OCI-LY7 (cell line): ENCODE measurements at regions not wholly inside any gene's neighbourhood (a gene's known extent, or its start where the extent isn't known, plus 50 kb on each side); places are given as distances from the start of the nearest gene placed in this dataset.

Experiments used
- EZH2phosphoT487 ChIP-seq: fragments of 200-600 bp; sonication (generic); IDR thresholded peaks from 2 replicates; pipeline ENCODE4 v1.6.1; 2018; ENCODE audit warnings: low read depth, borderline replicate concordance, mild to moderate bottlenecking, mixed run types, antibody characterized with exemption, low read length, moderate library complexity, mixed read lengths
- TF ChIP-seq, protein P1 (sequence below): fragments of 200-600 bp; sonication (generic); conservative IDR thresholded peaks from 2 replicates; pipeline ENCODE4 v1.5.1; 2014; ENCODE audit warnings: mild to moderate bottlenecking, antibody characterized with exemption, low read length, moderate library complexity, mixed read lengths

GRCh38 chr1:229991724-229992333 lies 75.2 kb upstream of the GALNT2 start:
- TF ChIP-seq, protein P1, sequence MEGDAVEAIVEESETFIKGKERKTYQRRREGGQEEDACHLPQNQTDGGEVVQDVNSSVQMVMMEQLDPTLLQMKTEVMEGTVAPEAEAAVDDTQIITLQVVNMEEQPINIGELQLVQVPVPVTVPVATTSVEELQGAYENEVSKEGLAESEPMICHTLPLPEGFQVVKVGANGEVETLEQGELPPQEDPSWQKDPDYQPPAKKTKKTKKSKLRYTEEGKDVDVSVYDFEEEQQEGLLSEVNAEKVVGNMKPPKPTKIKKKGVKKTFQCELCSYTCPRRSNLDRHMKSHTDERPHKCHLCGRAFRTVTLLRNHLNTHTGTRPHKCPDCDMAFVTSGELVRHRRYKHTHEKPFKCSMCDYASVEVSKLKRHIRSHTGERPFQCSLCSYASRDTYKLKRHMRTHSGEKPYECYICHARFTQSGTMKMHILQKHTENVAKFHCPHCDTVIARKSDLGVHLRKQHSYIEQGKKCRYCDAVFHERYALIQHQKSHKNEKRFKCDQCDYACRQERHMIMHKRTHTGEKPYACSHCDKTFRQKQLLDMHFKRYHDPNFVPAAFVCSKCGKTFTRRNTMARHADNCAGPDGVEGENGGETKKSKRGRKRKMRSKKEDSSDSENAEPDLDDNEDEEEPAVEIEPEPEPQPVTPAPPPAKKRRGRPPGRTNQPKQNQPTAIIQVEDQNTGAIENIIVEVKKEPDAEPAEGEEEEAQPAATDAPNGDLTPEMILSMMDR = no peak
- no peak for TF ChIP-seq EZH2phosphoT487
